SH-SY5Y (cell line): ENCODE measurements at regions not wholly inside any gene's neighbourhood (a gene's known extent, or its start where the extent isn't known, plus 50 kb on each side); places are given as distances from the start of the nearest gene placed in this dataset.

ENCODE experiments used
- GATA2 ChIP-seq: IDR thresholded peaks from 2 replicates; pipeline ENCODE4 v1.6.1; 2011; ENCODE audit warnings: mild to moderate bottlenecking, low read depth, low read length
- GATA3 ChIP-seq: IDR thresholded peaks from 2 replicates; pipeline ENCODE4 v1.6.1; 2011; ENCODE audit warnings: low read depth, mild to moderate bottlenecking, low read length, moderate library complexity

DNA sequence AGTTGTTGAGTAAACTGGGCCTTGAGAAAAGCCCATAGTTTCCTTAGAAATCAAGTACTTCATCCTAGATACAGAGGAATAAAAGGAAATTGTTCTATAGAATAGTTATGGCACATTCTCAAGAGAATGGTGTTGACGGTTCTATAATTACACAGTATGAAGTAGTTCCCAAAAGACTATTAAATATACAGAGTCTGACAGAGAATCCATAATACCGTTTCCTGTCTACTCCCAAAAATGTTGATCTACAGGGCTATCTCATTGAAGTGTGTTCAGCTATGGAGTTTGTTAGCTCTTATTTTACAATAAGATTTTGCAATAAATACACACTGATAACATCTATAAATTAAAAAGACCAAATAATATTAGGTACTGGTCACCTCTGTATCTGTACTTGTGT, 799.7 kb downstream of the RPS29 start:
- no peak for TF ChIP-seq GATA3
- TF ChIP-seq GATA2: no peak
